Neural progenitor cell (in vitro differentiated cells): ENCODE measurements at regions not wholly inside any gene's neighbourhood (a gene's known extent, or its start where the extent isn't known, plus 50 kb on each side); places are given as distances from the start of the nearest gene placed in this dataset.

Experiments used
- DNase-seq: peaks from one replicate; pipeline ENCODE4 v3.0.0-alpha.2; 2016; ENCODE audit warnings: low spot score
- H2AFZ ChIP-seq: fragments of 200-600 bp; sonication (generic); replicated peaks from 2 replicates; pipeline ENCODE4 v1.6.1; 2016; ENCODE audit warnings: antibody characterized with exemption
- H3F3A ChIP-seq: fragments of 200-600 bp; sonication (generic); 2 replicates; pipeline ENCODE4 v1.6.1; 2016; ENCODE audit warnings: antibody characterized with exemption, low read depth
- H3K27ac ChIP-seq: fragments of 200-600 bp; sonication (generic); 2 replicates; pipeline ENCODE4 v1.5.1; 2016; ENCODE audit warnings: mild to moderate bottlenecking
- H3K27me3 ChIP-seq: fragments of 200-600 bp; sonication (generic); 2 replicates; pipeline ENCODE4 v1.6.1; 2016; ENCODE audit warnings: mild to moderate bottlenecking, moderate library complexity
- H3K36me3 ChIP-seq: fragments of 200-600 bp; sonication (generic); 2 replicates; pipeline ENCODE4 v1.5.1; 2016
- H3K4me1 ChIP-seq: fragments of 200-600 bp; sonication (generic); 2 replicates; pipeline ENCODE4 v1.6.1; 2016; ENCODE audit warnings: mixed run types
- H3K4me2 ChIP-seq: fragments of 200-600 bp; sonication (generic); 2 replicates; pipeline ENCODE4 v1.6.1; 2016
- H3K4me3 ChIP-seq: fragments of 200-600 bp; sonication (generic); 2 replicates; pipeline ENCODE4 v1.5.1; 2016
- H3K79me2 ChIP-seq: fragments of 200-600 bp; sonication (generic); 2 replicates; pipeline ENCODE4 v1.6.1; 2016; ENCODE audit warnings: low read depth
- H3K9ac ChIP-seq: fragments of 200-600 bp; sonication (generic); 2 replicates; pipeline ENCODE4 v1.6.1; 2016
- H3K9me3 ChIP-seq: fragments of 200-600 bp; sonication (generic); 2 replicates; pipeline ENCODE4 v1.5.1; 2016; ENCODE audit warnings: low read depth
- H4K20me1 ChIP-seq: fragments of 200-600 bp; sonication (generic); 2 replicates; pipeline ENCODE4 v1.6.1; 2016; ENCODE audit warnings: low read depth
- H3K27ac Mint-ChIP-seq: 3 replicates; pipeline ENCODE4 v1.8.0; 2021; ENCODE audit warnings: mixed read lengths
- H3K27me3 Mint-ChIP-seq: 2 replicates; pipeline ENCODE4 v1.8.0; 2022; ENCODE audit warnings: low read depth, mild to moderate bottlenecking, inconsistent platforms, moderate library complexity, mixed read lengths; ENCODE audit not compliant: insufficient read depth
- H3K36me3 Mint-ChIP-seq: 3 replicates; pipeline ENCODE4 v1.8.0; 2021; ENCODE audit warnings: mixed read lengths
- H3K4me1 Mint-ChIP-seq: 3 replicates; pipeline ENCODE4 v1.8.0; 2021; ENCODE audit warnings: mixed read lengths
- H3K4me3 Mint-ChIP-seq: 3 replicates; pipeline ENCODE4 v1.8.0; 2021; ENCODE audit warnings: mild to moderate bottlenecking, moderate library complexity, mixed read lengths
- H3K9me3 Mint-ChIP-seq: 3 replicates; pipeline ENCODE4 v1.8.0; 2020; ENCODE audit warnings: mixed read lengths
- CTCF ChIP-seq: fragments of 200-600 bp; sonication (generic); IDR thresholded peaks from 2 replicates; pipeline ENCODE4 v1.5.1; 2017; ENCODE audit warnings: antibody characterized with exemption, mild to moderate bottlenecking
- EZH2 ChIP-seq: fragments of 200-600 bp; sonication (generic); IDR thresholded peaks from 2 replicates; pipeline ENCODE4 v1.6.1; 2017; ENCODE audit warnings: antibody characterized with exemption, mild to moderate bottlenecking, moderate library complexity
- EZH2phosphoT487 ChIP-seq: fragments of 200-600 bp; sonication (generic); IDR thresholded peaks from 2 replicates; pipeline ENCODE4 v1.6.1; 2017; ENCODE audit warnings: antibody characterized with exemption

GRCh38 chr18:25612466-25612865 is 260.5 kb upstream of the ZNF521 start:
- Histone ChIP-seq H3K4me3 (no peak overlapping the region), H3K9ac (no peak overlapping the region), H3K79me2 (no peaks in the 10 kb centered on the region), H3K27me3 (no peaks in the 10 kb centered on the region), H3K9me3 (no peaks in the 10 kb centered on the region), H3K36me3 (no peaks in the 10 kb centered on the region), H3K27ac (no peak overlapping the region), H3K4me1 (peaks cover 7% of the 10 kb centered on the region), H3K4me2 (no peak overlapping the region), H2AFZ (no peak overlapping the region), H4K20me1 (no peaks in the 10 kb centered on the region), H3F3A (no peaks in the 10 kb centered on the region)
- Mint-ChIP-seq H3K27ac (no peak overlapping the region), H3K36me3 (no peaks in the 10 kb centered on the region), H3K4me3 (no peak overlapping the region), H3K27me3 (no peaks in the 10 kb centered on the region), H3K9me3 (peaks cover 7% of the 10 kb centered on the region), H3K4me1 (no peaks in the 10 kb centered on the region)
- no peak for DNase-seq
- TF ChIP-seq EZH2phosphoT487 (no peak), EZH2 (no peak), CTCF (no peak)

GRCh38 chr18:25608091-25608490 is 256.1 kb upstream of the ZNF521 start:
- TF ChIP-seq EZH2phosphoT487 (no peak), CTCF (no peak), EZH2 (no peak)
- Histone ChIP-seq H3K9ac (no peak overlapping the region), H3K9me3 (no peaks in the 10 kb centered on the region), H3K4me1 (peaks cover 6% of the 10 kb centered on the region), H4K20me1 (no peaks in the 10 kb centered on the region), H2AFZ (no peak overlapping the region), H3K27me3 (no peaks in the 10 kb centered on the region), H3K4me2 (no peak overlapping the region), H3K27ac (no peak overlapping the region), H3K79me2 (no peaks in the 10 kb centered on the region), H3K4me3 (no peak overlapping the region), H3K36me3 (no peaks in the 10 kb centered on the region), H3F3A (no peaks in the 10 kb centered on the region)
- Mint-ChIP-seq H3K4me3 (no peak overlapping the region), H3K27ac (no peak overlapping the region), H3K27me3 (no peaks in the 10 kb centered on the region), H3K4me1 (peaks cover 21% of the 10 kb centered on the region), H3K36me3 (no peaks in the 10 kb centered on the region), H3K9me3 (peaks cover 7% of the 10 kb centered on the region)
- DNase-seq: no peak

- Histone ChIP-seq H3K9me3 (no peaks in the 10 kb centered on the region), H3K27me3 (no peaks in the 10 kb centered on the region), H3K27ac (no peak overlapping the region), H2AFZ (peak overlapping the region; percentile 45), H3K9ac (no peak overlapping the region), H3K36me3 (no peaks in the 10 kb centered on the region), H3K4me1 (peaks cover 6% of the 10 kb centered on the region), H4K20me1 (no peaks in the 10 kb centered on the region), H3K4me2 (no peak overlapping the region), H3K4me3 (no peak overlapping the region), H3F3A (no peaks in the 10 kb centered on the region), H3K79me2 (no peaks in the 10 kb centered on the region)
- TF ChIP-seq CTCF: no peak
- TF ChIP-seq EZH2: no peak
- TF ChIP-seq EZH2phosphoT487: no peak
- peaks cover 23% of the 10 kb centered on the region for H3K4me1 Mint-ChIP-seq
- peaks cover 4% of the 10 kb centered on the region for H3K27me3 Mint-ChIP-seq
- H3K36me3 Mint-ChIP-seq: peaks cover 2% of the 10 kb centered on the region
- H3K9me3 Mint-ChIP-seq: peaks cover 5% of the 10 kb centered on the region
- no peak overlapping the region for H3K4me3 Mint-ChIP-seq
- DNase-seq: no peak
- H3K27ac Mint-ChIP-seq: peak overlapping the region; percentile 95
Measured at GRCh38 chr18:25604894-25605597, 253.1 kb upstream of the ZNF521 start.
